H9 (cell line): ENCODE measurements at regions not wholly inside any gene's neighbourhood (a gene's known extent, or its start where the extent isn't known, plus 50 kb on each side); places are given as distances from the start of the nearest gene placed in this dataset. TPM values are rescaled to one million over a fixed set of nuclear protein-coding genes. Genes with fewer than 3 reads are reported as not detected.

Experiments used
- DNase-seq: peaks from one replicate; pipeline ENCODE4 v3.0.0-alpha.2; 2017
- H2AFZ ChIP-seq: one replicate; pipeline ENCODE4 v1.6.1; 2013; ENCODE audit warnings: mild to moderate bottlenecking, low read length, control low read depth, moderate library complexity
- H2AK5ac ChIP-seq: 2 replicates; pipeline ENCODE4 v1.6.1; 2013; ENCODE audit warnings: low read length, control low read depth, mixed read lengths; ENCODE audit not compliant: insufficient read length
- H2BK120ac ChIP-seq: one replicate; pipeline ENCODE4 v1.6.1; 2013; ENCODE audit warnings: low read depth, mild to moderate bottlenecking, low read length, control low read depth, inconsistent platforms; ENCODE audit not compliant: poor library complexity, severe bottlenecking
- H2BK12ac ChIP-seq: 2 replicates; pipeline ENCODE4 v1.6.1; 2013; ENCODE audit warnings: low read length, control low read depth, mixed read lengths, low read depth; ENCODE audit not compliant: insufficient read length
- H2BK15ac ChIP-seq: 2 replicates; pipeline ENCODE4 v1.6.1; 2013; ENCODE audit warnings: low read depth, low read length, control low read depth
- H2BK20ac ChIP-seq: one replicate; pipeline ENCODE4 v1.6.1; 2013; ENCODE audit warnings: low read depth, mild to moderate bottlenecking, low read length, control low read depth, inconsistent platforms; ENCODE audit not compliant: poor library complexity, severe bottlenecking
- H2BK5ac ChIP-seq: 2 replicates; pipeline ENCODE4 v1.6.1; 2013; ENCODE audit warnings: low read length, control low read depth, mixed read lengths; ENCODE audit not compliant: insufficient read length
- H3K14ac ChIP-seq: 2 replicates; pipeline ENCODE4 v1.6.1; 2013; ENCODE audit warnings: low read length, control low read depth; ENCODE audit not compliant: insufficient read depth
- H3K18ac ChIP-seq: 2 replicates; pipeline ENCODE4 v1.6.1; 2013; ENCODE audit warnings: low read depth, mild to moderate bottlenecking, mixed read lengths, low read length, control low read depth; ENCODE audit not compliant: insufficient read length
- H3K23ac ChIP-seq: 2 replicates; pipeline ENCODE4 v1.6.1; 2013; ENCODE audit warnings: low read length, control low read depth, mixed read lengths, low read depth; ENCODE audit not compliant: insufficient read length
- H3K23me2 ChIP-seq: 2 replicates; pipeline ENCODE4 v1.6.1; 2013; ENCODE audit warnings: low read depth, mild to moderate bottlenecking, mixed read lengths, low read length, control low read depth; ENCODE audit not compliant: insufficient read length, poor library complexity, severe bottlenecking
- H3K27ac ChIP-seq: 2 replicates; pipeline ENCODE4 v1.5.1; 2013; ENCODE audit warnings: low read length, control low read depth, mixed read lengths, low read depth; ENCODE audit not compliant: insufficient read length
- H3K27me3 ChIP-seq: 2 replicates; pipeline ENCODE4 v1.6.1; 2013; ENCODE audit warnings: low read length, control low read depth, inconsistent platforms; ENCODE audit not compliant: insufficient read depth
- H3K4ac ChIP-seq: 2 replicates; pipeline ENCODE4 v1.6.1; 2013; ENCODE audit warnings: low read depth, mild to moderate bottlenecking, control low read depth, inconsistent platforms, low read length, moderate library complexity
- H3K4me1 ChIP-seq: 2 replicates; pipeline ENCODE4 v1.6.1; 2013; ENCODE audit warnings: low read length, control low read depth, inconsistent platforms; ENCODE audit not compliant: insufficient read depth
- H3K4me2 ChIP-seq: 2 replicates; pipeline ENCODE4 v1.6.1; 2013; ENCODE audit warnings: low read length, control low read depth, mixed read lengths; ENCODE audit not compliant: insufficient read length, insufficient read depth
- H3K56ac ChIP-seq: 2 replicates; pipeline ENCODE4 v1.6.1; 2013; ENCODE audit warnings: low read depth, mild to moderate bottlenecking, mixed read lengths, low read length, control low read depth; ENCODE audit not compliant: insufficient read length
- H3K79me1 ChIP-seq: 2 replicates; pipeline ENCODE4 v1.6.1; 2013; ENCODE audit warnings: low read depth, mild to moderate bottlenecking, moderate library complexity, low read length, control low read depth, inconsistent platforms; ENCODE audit not compliant: insufficient read depth, poor library complexity, severe bottlenecking
- H3K79me2 ChIP-seq: 2 replicates; pipeline ENCODE4 v1.6.1; 2013; ENCODE audit warnings: low read length, control low read depth, inconsistent platforms; ENCODE audit not compliant: insufficient read depth
- H3K9ac ChIP-seq: 2 replicates; pipeline ENCODE4 v1.6.1; 2013; ENCODE audit warnings: low read length, control low read depth, mixed read lengths; ENCODE audit not compliant: insufficient read length; ENCODE audit errors: extremely low read depth
- H3K9me3 ChIP-seq: one replicate; pipeline ENCODE4 v1.6.1; 2013; ENCODE audit warnings: low read depth, low read length, inconsistent platforms; ENCODE audit not compliant: control insufficient read depth
- H3T11ph ChIP-seq: one replicate; pipeline ENCODE4 v1.6.1; 2013; ENCODE audit warnings: mild to moderate bottlenecking, low read length, control low read depth, inconsistent platforms
- H4K20me1 ChIP-seq: one replicate; pipeline ENCODE4 v1.6.1; 2013; ENCODE audit not compliant: control insufficient read depth, insufficient read length, insufficient read depth
- H4K5ac ChIP-seq: 2 replicates; pipeline ENCODE4 v1.6.1; 2013; ENCODE audit warnings: low read depth, mild to moderate bottlenecking, mixed read lengths, low read length, control low read depth; ENCODE audit not compliant: insufficient read length
- H4K8ac ChIP-seq: replicated peaks from 2 replicates; pipeline ENCODE4 v1.6.1; 2013; ENCODE audit warnings: low read length, control low read depth, mixed read lengths, low read depth; ENCODE audit not compliant: insufficient read length
- H4K91ac ChIP-seq: 2 replicates; pipeline ENCODE4 v1.6.1; 2013; ENCODE audit warnings: low read depth, mild to moderate bottlenecking, moderate library complexity, mixed read lengths, low read length, control low read depth; ENCODE audit not compliant: insufficient read length
- H3K27ac Mint-ChIP-seq, 3 experiments: 2 replicates in 2 of 3; 3 replicates in 1 of 3; pipeline ENCODE4 v1.8.0; 2020 to 2021; ENCODE audit warnings: mixed read lengths in 3 of 3, mild to moderate bottlenecking in 1 of 3, moderate library complexity in 1 of 3
- H3K27me3 Mint-ChIP-seq: 2 replicates; pipeline ENCODE4 v1.8.0; 2021; ENCODE audit warnings: low read depth, mild to moderate bottlenecking, moderate library complexity, mixed read lengths
- H3K36me3 Mint-ChIP-seq, 3 experiments: 2 replicates in 2 of 3; 3 replicates in 1 of 3; pipeline ENCODE4 v1.8.0; 2020 to 2021; ENCODE audit warnings: low read depth in 3 of 3, mixed read lengths in 3 of 3; ENCODE audit not compliant: insufficient read depth in 1 of 3
- H3K4me1 Mint-ChIP-seq, 2 experiments: 2 replicates each; pipeline ENCODE4 v1.8.0; 2020; ENCODE audit warnings: mixed read lengths in 2 of 2
- H3K4me3 Mint-ChIP-seq, 2 experiments: 2 replicates in 1 of 2; 3 replicates in 1 of 2; pipeline ENCODE4 v1.8.0; 2020 to 2021; ENCODE audit warnings: mild to moderate bottlenecking in 2 of 2, mixed read lengths in 2 of 2, moderate library complexity in 1 of 2
- H3K9me3 Mint-ChIP-seq, 2 experiments: 2 replicates in 1 of 2; 3 replicates in 1 of 2; pipeline ENCODE4 v1.8.0; 2020; ENCODE audit warnings: mild to moderate bottlenecking in 2 of 2, mixed read lengths in 2 of 2, moderate library complexity in 1 of 2
- WGBS: extraction: QIAGEN DNeasy Blood & Tissue Kit; methylation state at CpG from one replicate; pipeline ENCODE4 v1.1.7; 2013; ENCODE audit warnings: missing lambda C conversion rate, low lambda C conversion rate, mixed read lengths; ENCODE audit not compliant: insufficient read length; ENCODE audit errors: extremely low coverage; 5-methylcytosine and 5-hydroxymethylcytosine counted together
- microRNA-seq: library from miRNA; unstranded; fragments of <30 nt; microRNA quantifications from one replicate; pipeline ENCODE4, GENCODE V29; 2020; ENCODE audit warnings: borderline microRNAs expressed
- TF ChIP-seq, protein P1 (sequence below): fragments of 200-600 bp; sonication (generic); conservative IDR thresholded peaks from 3 replicates; pipeline ENCODE4 v1.8.0; 2021; ENCODE audit warnings: antibody characterized with exemption, mild to moderate bottlenecking

DNA sequence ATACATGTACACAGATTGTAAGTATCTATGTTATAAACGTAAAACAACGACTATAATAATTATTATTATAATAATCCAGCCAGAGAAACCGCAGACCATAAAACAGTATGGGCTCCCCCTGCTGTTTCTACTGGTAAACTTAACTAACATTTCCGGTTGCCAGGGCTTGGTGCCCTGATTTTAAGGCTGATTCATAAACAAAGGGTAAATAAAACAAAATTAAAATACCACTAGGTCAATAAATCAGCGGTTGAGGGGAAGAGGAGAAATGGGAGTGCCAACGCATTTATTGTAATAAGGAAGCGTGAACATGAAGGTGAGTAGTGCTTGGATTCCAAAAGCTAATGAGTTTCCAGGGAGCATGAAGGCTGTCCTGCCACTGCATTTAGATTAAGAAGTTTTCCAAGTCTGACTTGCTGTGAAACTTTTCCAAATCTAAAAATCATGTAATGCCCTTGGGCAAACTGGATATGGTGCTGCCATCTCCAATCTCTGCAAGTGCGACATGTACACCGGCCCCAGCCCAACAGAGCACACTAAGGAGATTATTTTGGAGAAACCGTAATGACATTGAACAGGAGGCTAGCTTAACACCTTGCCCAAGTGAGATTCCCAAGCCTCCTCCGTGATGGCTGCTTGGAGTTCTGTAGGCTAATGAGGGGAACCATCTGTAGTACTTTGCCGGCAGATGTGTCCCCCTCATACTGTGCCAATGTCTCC lies 50.7 kb upstream of the HNRNPA3 start:
- H2BK5ac ChIP-seq = no peak overlapping the region
- peak overlapping the region; percentile 15 for H2AFZ ChIP-seq
- peaks cover 3% of the 10 kb centered on the region for H3K23me2 ChIP-seq
- no peak overlapping the region for H2BK120ac ChIP-seq
- H2AK5ac ChIP-seq = no peak overlapping the region
- no peaks in the 10 kb centered on the region for H3K27me3 ChIP-seq
- no peak overlapping the region for H3K18ac ChIP-seq
- no peak overlapping the region for H2BK15ac ChIP-seq
- no peak overlapping the region for H4K8ac ChIP-seq
- no peaks in the 10 kb centered on the region for H3K79me1 ChIP-seq
- H3K9ac ChIP-seq = no peak overlapping the region
- no peak for DNase-seq
- H3K4ac ChIP-seq = no peak overlapping the region
- no peak overlapping the region for H3T11ph ChIP-seq
- no peak overlapping the region for H2BK12ac ChIP-seq
- Mint-ChIP-seq H3K27ac (peak overlapping the region in 1 of 3 experiments; percentile 50; a peak in 2 of 7 replicates), H3K4me1 (peaks cover 18 to 19% of the 10 kb centered on the region in 2 experiments), H3K27me3 (no peaks in the 10 kb centered on the region), H3K9me3 (no peaks in the 10 kb centered on the region), H3K36me3 (no peaks in the 10 kb centered on the region), H3K4me3 (no peak overlapping the region)
- no peaks in the 10 kb centered on the region for H3K79me2 ChIP-seq
- TF ChIP-seq, protein P1, sequence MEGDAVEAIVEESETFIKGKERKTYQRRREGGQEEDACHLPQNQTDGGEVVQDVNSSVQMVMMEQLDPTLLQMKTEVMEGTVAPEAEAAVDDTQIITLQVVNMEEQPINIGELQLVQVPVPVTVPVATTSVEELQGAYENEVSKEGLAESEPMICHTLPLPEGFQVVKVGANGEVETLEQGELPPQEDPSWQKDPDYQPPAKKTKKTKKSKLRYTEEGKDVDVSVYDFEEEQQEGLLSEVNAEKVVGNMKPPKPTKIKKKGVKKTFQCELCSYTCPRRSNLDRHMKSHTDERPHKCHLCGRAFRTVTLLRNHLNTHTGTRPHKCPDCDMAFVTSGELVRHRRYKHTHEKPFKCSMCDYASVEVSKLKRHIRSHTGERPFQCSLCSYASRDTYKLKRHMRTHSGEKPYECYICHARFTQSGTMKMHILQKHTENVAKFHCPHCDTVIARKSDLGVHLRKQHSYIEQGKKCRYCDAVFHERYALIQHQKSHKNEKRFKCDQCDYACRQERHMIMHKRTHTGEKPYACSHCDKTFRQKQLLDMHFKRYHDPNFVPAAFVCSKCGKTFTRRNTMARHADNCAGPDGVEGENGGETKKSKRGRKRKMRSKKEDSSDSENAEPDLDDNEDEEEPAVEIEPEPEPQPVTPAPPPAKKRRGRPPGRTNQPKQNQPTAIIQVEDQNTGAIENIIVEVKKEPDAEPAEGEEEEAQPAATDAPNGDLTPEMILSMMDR = peak; percentile 66
- H2BK20ac ChIP-seq = no peak overlapping the region
- H4K5ac ChIP-seq = no peak overlapping the region
- H3K14ac ChIP-seq = no peak overlapping the region
- no peaks in the 10 kb centered on the region for H4K20me1 ChIP-seq
- WGBS = no CpG with 5 or more reads among the region's 12 CpGs
- no peak overlapping the region for H3K56ac ChIP-seq
- no peak overlapping the region for H3K27ac ChIP-seq
- no peak overlapping the region for H3K4me2 ChIP-seq
- H3K4me1 ChIP-seq = peaks cover 3% of the 10 kb centered on the region
- no peak overlapping the region for H3K23ac ChIP-seq
- H4K91ac ChIP-seq = no peak overlapping the region
- no peaks in the 10 kb centered on the region for H3K9me3 ChIP-seq

Small RNA genes lying in the stretch of these regions (microRNA-seq; reads per million reads assigned to microRNA genes)
- not detected for gene MIR1246
